GM19035 (cell line): ENCODE measurements at regions not wholly inside any gene's neighbourhood (a gene's known extent, or its start where the extent isn't known, plus 50 kb on each side); places are given as distances from the start of the nearest gene placed in this dataset.

Experiments
- ATAC-seq: cut with Tn5 transposase; IDR thresholded peaks from one replicate; pipeline ENCODE4 v1.9.1; 2021; ENCODE audit not compliant: unreplicated experiment

- ATAC-seq = no peak
Measured at GRCh38 chrX:39519566-39520301, 578.0 kb downstream of the BCOR start.

- ATAC-seq = no peak
Measured at GRCh38 chrX:39525758-39526157, 572.0 kb downstream of the BCOR start.

GRCh38 chrX:39527025-39527424 is 570.7 kb downstream of the BCOR start:
- ATAC-seq = no peak

- no peak for ATAC-seq
Measured at GRCh38 chrX:39528161-39528916, 569.4 kb downstream of the BCOR start.

GRCh38 chrX:39532761-39533160 is 565.0 kb downstream of the BCOR start:
- ATAC-seq = no peak

GRCh38 chrX:39534949-39535348 is 562.8 kb downstream of the BCOR start:
- ATAC-seq = no peak

GRCh38 chrX:39536211-39536610 is 561.5 kb downstream of the BCOR start:
- no peak for ATAC-seq

GRCh38 chrX:39541881-39542280 is 555.9 kb downstream of the BCOR start:
- ATAC-seq = no peak

GRCh38 chrX:39542316-39542715 is 555.4 kb downstream of the BCOR start:
- no peak for ATAC-seq

GRCh38 chrX:39550795-39551361 is 546.9 kb downstream of the BCOR start:
- ATAC-seq = no peak

- ATAC-seq = no peak
Measured at GRCh38 chrX:39551762-39552161, 546.0 kb downstream of the BCOR start.

- ATAC-seq = no peak
Measured at GRCh38 chrX:39555431-39555830, 542.3 kb downstream of the BCOR start.

- no peak for ATAC-seq
Measured at GRCh38 chrX:39556056-39556455, 541.7 kb downstream of the BCOR start.

GRCh38 chrX:39559229-39559628 is 538.5 kb downstream of the BCOR start:
- no peak for ATAC-seq

- no peak for ATAC-seq
Measured at GRCh38 chrX:39560271-39560670, 537.5 kb downstream of the BCOR start.

GRCh38 chrX:39563178-39563577 is 534.6 kb downstream of the BCOR start:
- no peak for ATAC-seq

GRCh38 chrX:39564751-39565150 is 533.0 kb downstream of the BCOR start:
- ATAC-seq = no peak

- no peak for ATAC-seq
Measured at GRCh38 chrX:39574178-39574577, 523.6 kb downstream of the BCOR start.

GRCh38 chrX:39576041-39576872 is 521.5 kb downstream of the BCOR start:
- ATAC-seq = no peak

- ATAC-seq = no peak
Measured at GRCh38 chrX:39577206-39577984, 520.4 kb downstream of the BCOR start.
